ENCODE measurements at regions not wholly inside any gene's neighbourhood (a gene's known extent, or its start where the extent isn't known, plus 50 kb on each side); places are given as distances from the start of the nearest gene placed in this dataset.

GRCh38 chr18:73638709-73639108 lies 508.9 kb downstream of the FBXO15 start:
- TF ChIP-seq JUND (IDR thresholded peaks at IDR 0.05; ENCODE audit: low read depth): no peak
- no peak for DNase-seq (ENCODE audit: low read depth in 1 of 2, low spot score in 1 of 2)
- in situ Hi-C loops (cut with HindIII; ENCODE audit: low pct_unique_long_range_greater_than_20kb, low sequenced_read_pairs): no loop called here

- in situ Hi-C loops (cut with HindIII; ENCODE audit: low pct_unique_long_range_greater_than_20kb, low sequenced_read_pairs): no loop called here
- DNase-seq (ENCODE audit: low read depth in 1 of 2, low spot score in 1 of 2): no peak
- TF ChIP-seq JUND (IDR thresholded peaks at IDR 0.05; ENCODE audit: low read depth): no peak
Observed at GRCh38 chr18:73636355-73636754, 511.3 kb downstream of the FBXO15 start.

GRCh38 chr18:73626859-73627258 lies 520.8 kb downstream of the FBXO15 start:
- DNase-seq (ENCODE audit: low read depth in 1 of 2, low spot score in 1 of 2): no peak
- TF ChIP-seq JUND (IDR thresholded peaks at IDR 0.05; ENCODE audit: low read depth): no peak
- in situ Hi-C loops (cut with HindIII; ENCODE audit: low pct_unique_long_range_greater_than_20kb, low sequenced_read_pairs): no loop called here

GRCh38 chr18:73626221-73626620 lies 521.4 kb downstream of the FBXO15 start:
- no peak for DNase-seq (ENCODE audit: low read depth in 1 of 2, low spot score in 1 of 2)
- in situ Hi-C loops (cut with HindIII; ENCODE audit: low pct_unique_long_range_greater_than_20kb, low sequenced_read_pairs): no loop called here
- TF ChIP-seq JUND (IDR thresholded peaks at IDR 0.05; ENCODE audit: low read depth): no peak

GRCh38 chr18:73621091-73621490 lies 526.5 kb downstream of the FBXO15 start:
- in situ Hi-C loops (cut with HindIII; ENCODE audit: low pct_unique_long_range_greater_than_20kb, low sequenced_read_pairs): no loop called here
- DNase-seq (ENCODE audit: low read depth in 1 of 2, low spot score in 1 of 2): no peak
- TF ChIP-seq JUND (IDR thresholded peaks at IDR 0.05; ENCODE audit: low read depth): no peak

- in situ Hi-C loops (cut with HindIII; ENCODE audit: low pct_unique_long_range_greater_than_20kb, low sequenced_read_pairs): no loop called here
- TF ChIP-seq JUND (IDR thresholded peaks at IDR 0.05; ENCODE audit: low read depth): no peak
- no peak for DNase-seq (ENCODE audit: low read depth in 1 of 2, low spot score in 1 of 2)
Observed at GRCh38 chr18:73617981-73618380, 529.7 kb downstream of the FBXO15 start.

- no peak for DNase-seq (ENCODE audit: low read depth in 1 of 2, low spot score in 1 of 2)
- no peak for TF ChIP-seq JUND (IDR thresholded peaks at IDR 0.05; ENCODE audit: low read depth)
- in situ Hi-C loops (cut with HindIII; ENCODE audit: low pct_unique_long_range_greater_than_20kb, low sequenced_read_pairs): no loop called here
Observed at GRCh38 chr18:73615506-73615905, 532.1 kb downstream of the FBXO15 start.

- TF ChIP-seq JUND (IDR thresholded peaks at IDR 0.05; ENCODE audit: low read depth): no peak
- DNase-seq (ENCODE audit: low read depth in 1 of 2, low spot score in 1 of 2): no peak
- in situ Hi-C loops (cut with HindIII; ENCODE audit: low pct_unique_long_range_greater_than_20kb, low sequenced_read_pairs): no loop called here
Observed at GRCh38 chr18:73614812-73615211, 532.8 kb downstream of the FBXO15 start.

GRCh38 chr18:73613706-73614340 lies 533.8 kb downstream of the FBXO15 start:
- no peak for DNase-seq (ENCODE audit: low read depth in 1 of 2, low spot score in 1 of 2)
- in situ Hi-C loops (cut with HindIII; ENCODE audit: low pct_unique_long_range_greater_than_20kb, low sequenced_read_pairs): no loop called here
- TF ChIP-seq JUND (IDR thresholded peaks at IDR 0.05; ENCODE audit: low read depth): no peak

- peak in 1 of 2 experiments; percentile 20 for DNase-seq (ENCODE audit: low read depth in 1 of 2, low spot score in 1 of 2)
- TF ChIP-seq JUND (IDR thresholded peaks at IDR 0.05; ENCODE audit: low read depth): no peak
- in situ Hi-C loops (cut with HindIII; ENCODE audit: low pct_unique_long_range_greater_than_20kb, low sequenced_read_pairs): no loop called here
Observed at GRCh38 chr18:73597832-73598615, 549.6 kb downstream of the FBXO15 start.

- in situ Hi-C loops (cut with HindIII; ENCODE audit: low pct_unique_long_range_greater_than_20kb, low sequenced_read_pairs): no loop called here
- TF ChIP-seq JUND (IDR thresholded peaks at IDR 0.05; ENCODE audit: low read depth): no peak
- no peak for DNase-seq (ENCODE audit: low read depth in 1 of 2, low spot score in 1 of 2)
Observed at GRCh38 chr18:73594749-73595148, 552.9 kb downstream of the FBXO15 start.

- DNase-seq (ENCODE audit: low read depth in 1 of 2, low spot score in 1 of 2): no peak
- TF ChIP-seq JUND (IDR thresholded peaks at IDR 0.05; ENCODE audit: low read depth): no peak
- in situ Hi-C loops (cut with HindIII; ENCODE audit: low pct_unique_long_range_greater_than_20kb, low sequenced_read_pairs): no loop called here
Observed at GRCh38 chr18:73593207-73593606, 554.4 kb downstream of the FBXO15 start.

- in situ Hi-C loops (cut with HindIII; ENCODE audit: low pct_unique_long_range_greater_than_20kb, low sequenced_read_pairs): no loop called here
- no peak for DNase-seq (ENCODE audit: low read depth in 1 of 2, low spot score in 1 of 2)
- no peak for TF ChIP-seq JUND (IDR thresholded peaks at IDR 0.05; ENCODE audit: low read depth)
Observed at GRCh38 chr18:73590950-73591349, 556.7 kb downstream of the FBXO15 start.

Data from T47D (cell line).